ENCODE measurements at regions not wholly inside any gene's neighbourhood (a gene's known extent, or its start where the extent isn't known, plus 50 kb on each side); places are given as distances from the start of the nearest gene placed in this dataset.

GRCh38 chr2:368386-368785 is 80.5 kb upstream of the ALKAL2 start:
- H3K9me3 ChIP-seq, result no peaks in the 10 kb centered on the region
- no peak overlapping the region for H3K27ac ChIP-seq (ENCODE audit: low read depth in 2 of 2, low read length in 1 of 2)
- H3K4me3 ChIP-seq (ENCODE audit: low read depth in 2 of 2, low read length in 1 of 2), result no peak overlapping the region
- no peaks in the 10 kb centered on the region for H3K79me2 ChIP-seq (ENCODE audit: insufficient read depth)
- H3K27me3 ChIP-seq (ENCODE audit: insufficient read depth), result no peaks in the 10 kb centered on the region
- ChIA-PET CTCF (no interaction called here), POLR2A (no interaction called here)
- no peak overlapping the region for H3K4me2 ChIP-seq
- no peak overlapping the region for H2AFZ ChIP-seq (ENCODE audit: low read depth)
- H4K20me1 ChIP-seq (ENCODE audit: insufficient read depth), result no peaks in the 10 kb centered on the region
- H3K9me2 ChIP-seq, result no peaks in the 10 kb centered on the region
- no peak overlapping the region for H3K9ac ChIP-seq
- no peaks in the 10 kb centered on the region for H3K4me1 ChIP-seq (ENCODE audit: control insufficient read depth in 1 of 2, insufficient read depth in 2 of 2, low read depth in 1 of 2, low read length in 1 of 2)
- H3K36me3 ChIP-seq (replicated peaks in 1 of 2; ENCODE audit: control insufficient read depth in 1 of 2, insufficient read depth in 2 of 2, low read length in 1 of 2), result no peaks in the 10 kb centered on the region
- H3F3A ChIP-seq (replicated peaks; ENCODE audit: insufficient read depth), result no peaks in the 10 kb centered on the region
- no peak for TF ChIP-seq RXRA (IDR thresholded peaks at IDR 0.05; ENCODE audit: borderline replicate concordance, low read depth)
- DNase-seq, result no peak
- WGBS (ENCODE audit: low lambda C conversion rate), result 26% methylated on average over 5 of the region's 5 CpGs

DNA sequence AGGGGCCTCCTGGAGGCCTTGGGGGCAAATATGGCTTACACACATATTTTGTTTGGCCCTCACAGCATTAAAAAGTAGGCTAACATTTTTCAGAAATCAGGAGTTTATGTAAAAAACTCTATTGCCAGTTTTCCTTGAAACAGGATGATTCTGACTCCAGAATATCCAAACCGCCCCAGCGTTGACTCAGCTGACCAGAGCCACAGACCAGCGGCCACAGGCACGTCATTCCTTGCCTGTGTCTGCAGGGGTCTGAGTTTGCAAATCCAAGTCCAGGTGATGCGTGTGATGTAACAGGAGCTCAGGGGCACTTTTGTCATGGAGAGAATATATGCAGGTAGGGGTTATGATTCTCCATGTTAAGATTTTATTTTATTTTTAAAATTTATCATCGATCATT is 79.4 kb upstream of the ALKAL2 start:
- Histone ChIP-seq H2AFZ (ENCODE audit: low read depth) (no peak overlapping the region), H4K20me1 (ENCODE audit: insufficient read depth) (no peaks in the 10 kb centered on the region), H3K9ac (no peak overlapping the region), H3K9me3 (no peaks in the 10 kb centered on the region), H3K4me2 (no peak overlapping the region), H3K9me2 (no peaks in the 10 kb centered on the region), H3K79me2 (ENCODE audit: insufficient read depth) (no peaks in the 10 kb centered on the region), H3K4me3 (ENCODE audit: low read depth in 2 of 2, low read length in 1 of 2) (no peak overlapping the region), H3K27me3 (ENCODE audit: insufficient read depth) (no peaks in the 10 kb centered on the region), H3K4me1 (ENCODE audit: control insufficient read depth in 1 of 2, insufficient read depth in 2 of 2, low read depth in 1 of 2, low read length in 1 of 2) (no peaks in the 10 kb centered on the region), H3F3A (replicated peaks; ENCODE audit: insufficient read depth) (no peaks in the 10 kb centered on the region), H3K36me3 (replicated peaks in 1 of 2; ENCODE audit: control insufficient read depth in 1 of 2, insufficient read depth in 2 of 2, low read length in 1 of 2) (no peaks in the 10 kb centered on the region), H3K27ac (ENCODE audit: low read depth in 2 of 2, low read length in 1 of 2) (no peak overlapping the region)
- TF ChIP-seq EZH2phosphoT487 (IDR thresholded peaks at IDR 0.05; ENCODE audit: borderline replicate concordance, low read depth) (no peak), FOXM1 (IDR thresholded peaks at IDR 0.05; ENCODE audit: low read depth) (no peak), SIN3A (IDR thresholded peaks at IDR 0.05; ENCODE audit: borderline replicate concordance, low read depth, low read length) (no peak), TCF12 (IDR thresholded peaks at IDR 0.05) (no peak), JUND (IDR thresholded peaks at IDR 0.05) (no peak), FOSL2 (IDR thresholded peaks at IDR 0.05; ENCODE audit: borderline replicate concordance, low read depth) (no peak), RAD21 (IDR thresholded peaks at IDR 0.05; ENCODE audit: low read length) (no peak), SMC3 (IDR thresholded peaks at IDR 0.05; ENCODE audit: low read depth, low read length) (no peak), YY1 (IDR thresholded peaks at IDR 0.05; ENCODE audit: low read depth) (no peak), MXI1 (IDR thresholded peaks at IDR 0.05; ENCODE audit: low read depth, low read length) (no peak), RCOR1 (IDR thresholded peaks at IDR 0.05; ENCODE audit: low read length) (no peak), MEF2A (IDR thresholded peaks at IDR 0.05; ENCODE audit: borderline replicate concordance, low read depth) (no peak), NRF1 (IDR thresholded peaks at IDR 0.05; ENCODE audit: low read depth, low read length) (no peak)
- TF ChIP-seq, protein P1, sequence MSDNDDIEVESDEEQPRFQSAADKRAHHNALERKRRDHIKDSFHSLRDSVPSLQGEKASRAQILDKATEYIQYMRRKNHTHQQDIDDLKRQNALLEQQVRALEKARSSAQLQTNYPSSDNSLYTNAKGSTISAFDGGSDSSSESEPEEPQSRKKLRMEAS (IDR thresholded peaks at IDR 0.05; ENCODE audit: low read depth), result no peak
- DNase-seq, result no peak
- ChIA-PET POLR2A (interaction anchor here (0.5 kb wide), 1 partner anchor 69 kb away, joined by 3 read pairs; no protein-coding TSS in a partner anchor), CTCF (interaction anchor here (0.8 to 1.2 kb wide), 4 partner anchors 10 to 296 kb away, joined by 3 to 5 read pairs (median 3); no protein-coding TSS in a partner anchor)
- 32% methylated on average over 6 of the region's 6 CpGs for WGBS (ENCODE audit: low lambda C conversion rate)

- CTCF ChIA-PET, result interaction anchor here (0.8 to 1.2 kb wide), 4 partner anchors 11 to 296 kb away, joined by 3 to 5 read pairs (median 3); no protein-coding TSS in a partner anchor
- 41% methylated on average over 11 of the region's 11 CpGs for WGBS (ENCODE audit: low lambda C conversion rate)
- Histone ChIP-seq H3K27me3 (ENCODE audit: insufficient read depth) (no peaks in the 10 kb centered on the region), H3K9me2 (no peaks in the 10 kb centered on the region), H3K4me2 (no peak overlapping the region), H3K9me3 (no peaks in the 10 kb centered on the region), H2AFZ (ENCODE audit: low read depth) (no peak overlapping the region), H3K9ac (no peak overlapping the region), H3F3A (replicated peaks; ENCODE audit: insufficient read depth) (no peaks in the 10 kb centered on the region), H4K20me1 (ENCODE audit: insufficient read depth) (no peaks in the 10 kb centered on the region), H3K4me3 (ENCODE audit: low read depth in 2 of 2, low read length in 1 of 2) (no peak overlapping the region), H3K27ac (ENCODE audit: low read depth in 2 of 2, low read length in 1 of 2) (no peak overlapping the region), H3K4me1 (ENCODE audit: control insufficient read depth in 1 of 2, insufficient read depth in 2 of 2, low read depth in 1 of 2, low read length in 1 of 2) (no peaks in the 10 kb centered on the region), H3K79me2 (ENCODE audit: insufficient read depth) (no peaks in the 10 kb centered on the region), H3K36me3 (replicated peaks in 1 of 2; ENCODE audit: control insufficient read depth in 1 of 2, insufficient read depth in 2 of 2, low read length in 1 of 2) (no peaks in the 10 kb centered on the region)
- TF ChIP-seq MXI1 (IDR thresholded peaks at IDR 0.05; ENCODE audit: low read depth, low read length) (no peak), TCF12 (IDR thresholded peaks at IDR 0.05) (no peak), ZBTB33 (IDR thresholded peaks at IDR 0.05; ENCODE audit: borderline replicate concordance, low read depth) (no peak), EP300 (IDR thresholded peaks at IDR 0.05; ENCODE audit: borderline replicate concordance in 1 of 2, low read depth in 1 of 2, low read length in 1 of 2) (no peak), TEAD4 (IDR thresholded peaks at IDR 0.05; ENCODE audit: borderline replicate concordance, insufficient read depth) (no peak)
- POLR2A ChIA-PET, result interaction anchor here (0.5 kb wide), 1 partner anchor 70 kb away, joined by 3 read pairs; no protein-coding TSS in a partner anchor
- DNase-seq, result no peak
These were observed 78.8 kb upstream of the ALKAL2 start for GRCh38 chr2:366706-367105.
